ENCODE measurements at regions not wholly inside any gene's neighbourhood (a gene's known extent, or its start where the extent isn't known, plus 50 kb on each side); places are given as distances from the start of the nearest gene placed in this dataset.

DNA sequence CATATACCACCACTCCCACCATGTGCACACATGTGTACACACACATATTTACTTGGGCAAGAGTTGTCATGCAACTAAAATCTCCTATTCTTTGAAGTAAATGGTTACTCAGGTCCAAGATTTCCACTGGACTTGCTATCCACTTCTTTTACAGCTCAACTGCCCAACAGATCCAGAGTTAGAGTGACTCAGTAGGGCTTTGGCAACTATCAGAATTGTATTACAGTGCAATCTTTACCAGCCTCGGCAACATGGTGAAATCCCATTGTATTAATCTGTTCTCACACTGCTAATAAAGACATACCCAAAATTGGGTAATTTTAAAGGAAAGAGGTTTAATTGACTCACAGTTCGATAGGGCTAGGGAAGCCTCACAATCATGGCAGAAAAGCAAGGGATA is 51.9 kb upstream of the ABLIM1 start:
- no peaks in the 10 kb centered on the region for H3K9me3 Mint-ChIP-seq
- H3K79me2 ChIP-seq (replicated peaks; ENCODE audit: insufficient read depth), result no peaks in the 10 kb centered on the region
- H3K4me2 ChIP-seq, result no peak overlapping the region
- no peaks in the 10 kb centered on the region for H3K36me3 ChIP-seq (ENCODE audit: insufficient read depth)
- H4K20me1 ChIP-seq (replicated peaks; ENCODE audit: insufficient read depth), result no peaks in the 10 kb centered on the region
- H3K9me2 ChIP-seq (ENCODE audit: insufficient read depth), result no peaks in the 10 kb centered on the region
- H3K36me3 Mint-ChIP-seq (ENCODE audit: low read depth), result no peaks in the 10 kb centered on the region
- H3K4me3 ChIP-seq, result no peak overlapping the region
- H3K27me3 Mint-ChIP-seq (ENCODE audit: insufficient read depth, low read depth, poor library complexity), result no peaks in the 10 kb centered on the region
- DNase-seq (ENCODE audit: low spot score) (no peak), ATAC-seq (no peak)
- H2AFZ ChIP-seq, result no peak overlapping the region
- H3K4me1 ChIP-seq (ENCODE audit: insufficient read depth), result peaks cover 6% of the 10 kb centered on the region
- H3K27ac Mint-ChIP-seq, result no peak overlapping the region
- H3K27me3 ChIP-seq (ENCODE audit: insufficient read depth), result no peaks in the 10 kb centered on the region
- no peak overlapping the region for H3K27ac ChIP-seq (ENCODE audit: low read depth)
- H3K4me1 Mint-ChIP-seq, result peaks cover 27% of the 10 kb centered on the region
- TF ChIP-seq NANOG (IDR thresholded peaks at IDR 0.05; ENCODE audit: borderline replicate concordance) (no peak), ETS1 (IDR thresholded peaks at IDR 0.05) (no peak), ZNF114 (CRISPR knock-in tag; IDR thresholded peaks at IDR 0.05) (no peak), REST (IDR thresholded peaks at IDR 0.05; ENCODE audit: unreplicated experiment) (no peak), CREB1 (CRISPR knock-in tag; IDR thresholded peaks at IDR 0.05; ENCODE audit: low read depth) (no peak), JUNB (IDR thresholded peaks at IDR 0.05; ENCODE audit: unreplicated experiment) (no peak), STAT1 (IDR thresholded peaks at IDR 0.05; ENCODE audit: unreplicated experiment) (no peak), EZH2 (IDR thresholded peaks at IDR 0.05; ENCODE audit: low read depth, unreplicated experiment) (no peak), POLR2AphosphoS5 (IDR thresholded peaks at IDR 0.05; ENCODE audit: low read depth) (no peak), ZNF462 (CRISPR knock-in tag; IDR thresholded peaks at IDR 0.05) (no peak), ZNF331 (CRISPR knock-in tag; IDR thresholded peaks at IDR 0.05; ENCODE audit: low read depth) (no peak), EZH2phosphoT487 (IDR thresholded peaks at IDR 0.05; ENCODE audit: unreplicated experiment) (no peak)
- TF ChIP-seq, protein P1, sequence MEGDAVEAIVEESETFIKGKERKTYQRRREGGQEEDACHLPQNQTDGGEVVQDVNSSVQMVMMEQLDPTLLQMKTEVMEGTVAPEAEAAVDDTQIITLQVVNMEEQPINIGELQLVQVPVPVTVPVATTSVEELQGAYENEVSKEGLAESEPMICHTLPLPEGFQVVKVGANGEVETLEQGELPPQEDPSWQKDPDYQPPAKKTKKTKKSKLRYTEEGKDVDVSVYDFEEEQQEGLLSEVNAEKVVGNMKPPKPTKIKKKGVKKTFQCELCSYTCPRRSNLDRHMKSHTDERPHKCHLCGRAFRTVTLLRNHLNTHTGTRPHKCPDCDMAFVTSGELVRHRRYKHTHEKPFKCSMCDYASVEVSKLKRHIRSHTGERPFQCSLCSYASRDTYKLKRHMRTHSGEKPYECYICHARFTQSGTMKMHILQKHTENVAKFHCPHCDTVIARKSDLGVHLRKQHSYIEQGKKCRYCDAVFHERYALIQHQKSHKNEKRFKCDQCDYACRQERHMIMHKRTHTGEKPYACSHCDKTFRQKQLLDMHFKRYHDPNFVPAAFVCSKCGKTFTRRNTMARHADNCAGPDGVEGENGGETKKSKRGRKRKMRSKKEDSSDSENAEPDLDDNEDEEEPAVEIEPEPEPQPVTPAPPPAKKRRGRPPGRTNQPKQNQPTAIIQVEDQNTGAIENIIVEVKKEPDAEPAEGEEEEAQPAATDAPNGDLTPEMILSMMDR (conservative IDR thresholded peaks at IDR 0.05; ENCODE audit: low read depth in 2 of 2), result no peak
- H3K4me3 Mint-ChIP-seq, result no peak overlapping the region
- H3F3A ChIP-seq (replicated peaks; ENCODE audit: low read depth), result no peaks in the 10 kb centered on the region
